ENCODE measurements at regions not wholly inside any gene's neighbourhood (a gene's known extent, or its start where the extent isn't known, plus 50 kb on each side); places are given as distances from the start of the nearest gene placed in this dataset.

- DNase-seq = no peak
- H3K36me3 ChIP-seq (replicated peaks; ENCODE audit: insufficient read depth, low read length) = no peaks in the 10 kb centered on the region
- H3K9ac ChIP-seq (ENCODE audit: low read length) = no peak overlapping the region
- no peaks in the 10 kb centered on the region for H3K4me1 ChIP-seq (ENCODE audit: low read length)
- H3K27me3 ChIP-seq (replicated peaks; ENCODE audit: insufficient read depth, low read length) = no peaks in the 10 kb centered on the region
- H3K4me2 ChIP-seq (ENCODE audit: low read depth, low read length) = no peak overlapping the region
- H3F3A ChIP-seq (ENCODE audit: insufficient read depth, low read length) = no peaks in the 10 kb centered on the region
- H3K4me3 ChIP-seq (ENCODE audit: low read length) = no peak overlapping the region
- no peak overlapping the region for H3K27ac ChIP-seq (ENCODE audit: low read length)
- no peaks in the 10 kb centered on the region for H3K79me2 ChIP-seq (ENCODE audit: low read length)
- no peak overlapping the region for H2AFZ ChIP-seq (ENCODE audit: low read length)
- H3K9me2 ChIP-seq (replicated peaks; ENCODE audit: insufficient read depth, low read length) = no peaks in the 10 kb centered on the region
- TF ChIP-seq EZH2 (optimal IDR thresholded peaks at IDR 0.05; ENCODE audit: low read depth, low read length) = no peak
- TF ChIP-seq EZH2phosphoT487 (IDR thresholded peaks at IDR 0.05; ENCODE audit: low read length) = no peak
- no peak for TF ChIP-seq CTCF (IDR thresholded peaks at IDR 0.05; ENCODE audit: low read length)
- no peaks in the 10 kb centered on the region for H3K9me3 ChIP-seq (replicated peaks; ENCODE audit: insufficient read depth, low read length)
- no peaks in the 10 kb centered on the region for H4K20me1 ChIP-seq (ENCODE audit: insufficient read depth, low read length)
These were observed 457.5 kb downstream of the KIF4B start for GRCh38 chr5:155471027-155471426.

DNA sequence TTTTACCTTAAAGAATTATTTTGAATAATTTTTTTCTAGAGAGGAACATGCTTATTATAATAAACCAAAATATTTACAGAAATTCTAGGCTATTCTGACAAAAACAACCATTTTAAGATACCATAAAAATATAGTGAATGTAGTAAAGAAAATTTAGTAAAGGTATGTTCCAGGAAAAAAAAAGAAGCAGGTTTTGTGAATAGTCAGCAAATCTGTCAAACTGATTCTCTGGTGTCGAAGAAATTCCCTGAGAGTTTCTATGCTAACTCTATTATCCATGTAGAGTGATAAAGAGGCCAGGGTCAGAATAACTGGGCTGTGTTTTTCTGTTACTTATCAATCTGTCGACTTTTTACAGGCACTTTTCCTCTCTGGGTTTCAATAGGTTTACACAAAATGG, 459.2 kb downstream of the KIF4B start:
- Histone ChIP-seq H3F3A (ENCODE audit: insufficient read depth, low read length) (no peaks in the 10 kb centered on the region), H3K27ac (ENCODE audit: low read length) (no peak overlapping the region), H3K79me2 (ENCODE audit: low read length) (no peaks in the 10 kb centered on the region), H2AFZ (ENCODE audit: low read length) (no peak overlapping the region), H3K9me3 (replicated peaks; ENCODE audit: insufficient read depth, low read length) (no peaks in the 10 kb centered on the region), H3K27me3 (replicated peaks; ENCODE audit: insufficient read depth, low read length) (no peaks in the 10 kb centered on the region), H3K4me2 (ENCODE audit: low read depth, low read length) (no peak overlapping the region), H3K4me3 (ENCODE audit: low read length) (no peak overlapping the region), H3K36me3 (replicated peaks; ENCODE audit: insufficient read depth, low read length) (no peaks in the 10 kb centered on the region), H3K9ac (ENCODE audit: low read length) (no peak overlapping the region), H3K4me1 (ENCODE audit: low read length) (no peaks in the 10 kb centered on the region), H4K20me1 (ENCODE audit: insufficient read depth, low read length) (no peaks in the 10 kb centered on the region), H3K9me2 (replicated peaks; ENCODE audit: insufficient read depth, low read length) (no peaks in the 10 kb centered on the region)
- TF ChIP-seq CTCF (IDR thresholded peaks at IDR 0.05; ENCODE audit: low read length) (no peak), EZH2 (optimal IDR thresholded peaks at IDR 0.05; ENCODE audit: low read depth, low read length) (no peak), EZH2phosphoT487 (IDR thresholded peaks at IDR 0.05; ENCODE audit: low read length) (no peak)
- no peak for DNase-seq

DNA sequence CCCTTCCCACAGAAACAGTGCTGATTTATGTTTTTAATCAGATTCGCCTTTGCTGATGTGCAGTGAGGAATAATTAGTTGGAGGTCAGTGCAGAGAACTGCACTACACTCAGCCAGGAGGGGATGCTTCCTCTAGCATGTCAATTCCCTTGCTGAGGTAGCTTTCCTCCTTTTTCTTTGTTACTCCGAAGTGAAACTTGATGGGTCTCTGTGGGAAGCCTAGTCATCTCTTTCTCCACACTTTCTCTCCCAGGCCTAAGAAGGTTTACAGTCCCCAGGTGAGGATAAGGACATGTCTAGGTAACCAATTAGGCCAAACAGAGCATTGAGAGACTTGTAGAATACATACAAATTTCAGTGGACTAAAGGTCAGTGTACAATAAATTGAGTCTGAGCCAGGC, 461.8 kb downstream of the KIF4B start:
- Histone ChIP-seq H3K4me3 (ENCODE audit: low read length) (no peak overlapping the region), H3K4me1 (ENCODE audit: low read length) (no peaks in the 10 kb centered on the region), H3K79me2 (ENCODE audit: low read length) (no peaks in the 10 kb centered on the region), H3K4me2 (ENCODE audit: low read depth, low read length) (no peak overlapping the region), H4K20me1 (ENCODE audit: insufficient read depth, low read length) (no peaks in the 10 kb centered on the region), H3K9ac (ENCODE audit: low read length) (no peak overlapping the region), H3K27me3 (replicated peaks; ENCODE audit: insufficient read depth, low read length) (no peaks in the 10 kb centered on the region), H3K9me3 (replicated peaks; ENCODE audit: insufficient read depth, low read length) (no peaks in the 10 kb centered on the region), H3F3A (ENCODE audit: insufficient read depth, low read length) (no peaks in the 10 kb centered on the region), H3K9me2 (replicated peaks; ENCODE audit: insufficient read depth, low read length) (no peaks in the 10 kb centered on the region), H2AFZ (ENCODE audit: low read length) (no peak overlapping the region), H3K27ac (ENCODE audit: low read length) (no peak overlapping the region), H3K36me3 (replicated peaks; ENCODE audit: insufficient read depth, low read length) (no peaks in the 10 kb centered on the region)
- TF ChIP-seq EZH2 (optimal IDR thresholded peaks at IDR 0.05; ENCODE audit: low read depth, low read length) = no peak
- no peak for DNase-seq

GRCh38 chr5:155480731-155481131, 467.2 kb downstream of the KIF4B start:
- Histone ChIP-seq H3K9ac (ENCODE audit: low read length) (no peak overlapping the region), H3K79me2 (ENCODE audit: low read length) (no peaks in the 10 kb centered on the region), H3K36me3 (replicated peaks; ENCODE audit: insufficient read depth, low read length) (no peaks in the 10 kb centered on the region), H3K4me2 (ENCODE audit: low read depth, low read length) (no peak overlapping the region), H3K9me3 (replicated peaks; ENCODE audit: insufficient read depth, low read length) (no peaks in the 10 kb centered on the region), H3K27ac (ENCODE audit: low read length) (no peak overlapping the region), H3K4me3 (ENCODE audit: low read length) (no peak overlapping the region), H3K9me2 (replicated peaks; ENCODE audit: insufficient read depth, low read length) (no peaks in the 10 kb centered on the region), H2AFZ (ENCODE audit: low read length) (no peak overlapping the region), H4K20me1 (ENCODE audit: insufficient read depth, low read length) (no peaks in the 10 kb centered on the region), H3K4me1 (ENCODE audit: low read length) (no peaks in the 10 kb centered on the region), H3F3A (ENCODE audit: insufficient read depth, low read length) (no peaks in the 10 kb centered on the region), H3K27me3 (replicated peaks; ENCODE audit: insufficient read depth, low read length) (no peaks in the 10 kb centered on the region)
- TF ChIP-seq EZH2 (optimal IDR thresholded peaks at IDR 0.05; ENCODE audit: low read depth, low read length) = no peak
- TF ChIP-seq EZH2phosphoT487 (IDR thresholded peaks at IDR 0.05; ENCODE audit: low read length) = no peak
- no peak for TF ChIP-seq CTCF (IDR thresholded peaks at IDR 0.05; ENCODE audit: low read length)
- no peak for DNase-seq

Data from MM.1S (cell line).